ENCODE measurements at regions not wholly inside any gene's neighbourhood (a gene's known extent, or its start where the extent isn't known, plus 50 kb on each side); places are given as distances from the start of the nearest gene placed in this dataset.

DNA sequence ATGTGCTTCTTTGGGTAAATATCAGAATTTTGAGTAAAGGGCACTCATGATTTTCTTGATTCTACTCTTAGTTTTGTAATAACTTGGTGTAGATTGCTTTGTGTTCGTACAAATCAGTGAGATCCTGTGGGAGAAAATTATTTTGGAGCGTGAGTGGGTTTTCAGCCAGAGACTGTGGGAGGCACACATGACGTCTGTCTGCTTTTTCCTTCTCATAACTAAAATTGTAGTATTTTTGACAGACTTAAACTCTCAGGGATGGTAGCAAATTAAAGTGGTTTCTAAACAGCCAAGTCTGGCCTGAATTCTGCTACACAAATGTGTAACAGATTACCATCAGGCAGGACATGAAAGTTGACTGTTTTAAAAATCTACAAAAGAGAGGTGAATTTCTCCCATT, 222.6 kb downstream of the OTOR start:
- H3K4me1 Mint-ChIP-seq = no peaks in the 10 kb centered on the region
- H3K79me2 ChIP-seq (ENCODE audit: insufficient read depth, low read length) = no peaks in the 10 kb centered on the region
- H4K20me1 ChIP-seq (ENCODE audit: insufficient read depth, low read length) = no peaks in the 10 kb centered on the region
- intact Hi-C loops (cut with micrococcal nuclease) = no loop called here
- H3K36me3 ChIP-seq (replicated peaks in 1 of 2; ENCODE audit: control insufficient read depth in 1 of 2, insufficient read depth in 2 of 2, low read length in 2 of 2) = no peaks in the 10 kb centered on the region
- no peak overlapping the region for H3K9ac ChIP-seq (ENCODE audit: insufficient read depth, low read length, poor library complexity, severe bottlenecking)
- no peak overlapping the region for H3K4me3 Mint-ChIP-seq
- H3K27ac Mint-ChIP-seq = no peak overlapping the region
- H3K4me3 ChIP-seq (replicated peaks in 1 of 3; ENCODE audit: low read depth in 2 of 3, low read length in 3 of 3) = no peak overlapping the region
- peaks cover 11 to 19% of the 10 kb centered on the region in 2 donors for H3K9me3 ChIP-seq (replicated peaks in 1 of 2; ENCODE audit: control insufficient read depth in 1 of 2, insufficient read depth in 1 of 2, low read length in 2 of 2)
- H3K27me3 Mint-ChIP-seq (ENCODE audit: low read depth in 3 of 3) = no peaks in the 10 kb centered on the region
- no peaks in the 10 kb centered on the region for H3K36me3 Mint-ChIP-seq
- no peaks in the 10 kb centered on the region for H3K4me1 ChIP-seq (ENCODE audit: control insufficient read depth in 1 of 2, insufficient read depth in 2 of 2, low read length in 2 of 2)
- no CpG with 5 or more reads among the region's 3 CpGs for WGBS (ENCODE audit: insufficient coverage)
- DNase-seq = no peak
- TF ChIP-seq, protein P1, sequence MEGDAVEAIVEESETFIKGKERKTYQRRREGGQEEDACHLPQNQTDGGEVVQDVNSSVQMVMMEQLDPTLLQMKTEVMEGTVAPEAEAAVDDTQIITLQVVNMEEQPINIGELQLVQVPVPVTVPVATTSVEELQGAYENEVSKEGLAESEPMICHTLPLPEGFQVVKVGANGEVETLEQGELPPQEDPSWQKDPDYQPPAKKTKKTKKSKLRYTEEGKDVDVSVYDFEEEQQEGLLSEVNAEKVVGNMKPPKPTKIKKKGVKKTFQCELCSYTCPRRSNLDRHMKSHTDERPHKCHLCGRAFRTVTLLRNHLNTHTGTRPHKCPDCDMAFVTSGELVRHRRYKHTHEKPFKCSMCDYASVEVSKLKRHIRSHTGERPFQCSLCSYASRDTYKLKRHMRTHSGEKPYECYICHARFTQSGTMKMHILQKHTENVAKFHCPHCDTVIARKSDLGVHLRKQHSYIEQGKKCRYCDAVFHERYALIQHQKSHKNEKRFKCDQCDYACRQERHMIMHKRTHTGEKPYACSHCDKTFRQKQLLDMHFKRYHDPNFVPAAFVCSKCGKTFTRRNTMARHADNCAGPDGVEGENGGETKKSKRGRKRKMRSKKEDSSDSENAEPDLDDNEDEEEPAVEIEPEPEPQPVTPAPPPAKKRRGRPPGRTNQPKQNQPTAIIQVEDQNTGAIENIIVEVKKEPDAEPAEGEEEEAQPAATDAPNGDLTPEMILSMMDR (IDR thresholded peaks at IDR 0.05) = no peak
- no peak overlapping the region for H2AFZ ChIP-seq (ENCODE audit: insufficient read depth, low read depth, low read length, poor library complexity, severe bottlenecking)
- no peaks in the 10 kb centered on the region for H3K27me3 ChIP-seq (ENCODE audit: control insufficient read depth in 2 of 2, insufficient read depth in 2 of 2, low read length in 2 of 2)
- peaks cover 3 to 22% (median 12%) of the 10 kb centered on the region in 7 donors for H3K9me3 Mint-ChIP-seq
- H3K4me2 ChIP-seq (replicated peaks; ENCODE audit: extremely low read depth, low read length, poor library complexity, severe bottlenecking) = no peak overlapping the region
- no peak overlapping the region for H3K27ac ChIP-seq (ENCODE audit: low read depth in 1 of 2, low read length in 2 of 2)

DNA sequence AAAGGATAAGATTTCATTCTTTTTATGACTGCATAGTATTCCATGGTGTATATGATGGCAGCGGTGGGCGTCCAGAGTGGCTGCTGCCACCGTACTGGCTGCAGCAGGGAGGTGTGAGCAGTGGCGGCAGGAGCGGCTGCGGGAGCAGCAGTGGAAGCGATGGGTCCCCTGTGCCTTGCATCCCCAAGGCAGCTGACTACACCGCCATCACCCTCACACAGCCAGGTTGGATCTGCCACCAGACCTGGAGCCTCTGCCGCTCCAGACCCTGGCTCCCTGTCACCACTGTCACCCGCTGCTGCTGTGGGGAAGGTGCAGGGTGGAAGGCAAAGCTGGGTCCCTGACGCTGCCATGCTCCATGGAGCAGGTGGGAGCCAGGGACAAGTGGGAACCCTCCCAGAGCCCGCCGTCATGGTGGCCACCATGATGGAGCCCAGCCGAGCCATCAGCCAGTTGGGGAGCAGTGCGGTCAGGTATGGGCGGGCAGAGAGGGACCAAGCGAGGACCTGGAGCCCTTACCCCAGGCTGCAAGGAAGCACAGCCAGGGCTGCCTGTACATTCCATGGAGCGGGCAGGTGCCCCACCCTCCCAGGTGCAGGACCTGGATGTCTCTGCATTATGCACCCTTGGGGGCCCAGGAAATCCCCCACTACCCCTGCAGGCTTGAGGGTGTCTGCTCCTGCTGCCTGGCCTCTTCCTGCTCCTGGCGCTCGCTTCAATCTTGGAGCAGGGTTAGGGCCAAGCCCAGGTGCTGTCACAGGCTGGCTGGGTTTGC, 226.1 kb downstream of the OTOR start:
- peaks cover 2 to 24% (median 14%) of the 10 kb centered on the region in 7 donors for H3K9me3 Mint-ChIP-seq
- TF ChIP-seq, protein P1 (IDR thresholded peaks at IDR 0.05) = no peak
- H2AFZ ChIP-seq (ENCODE audit: insufficient read depth, low read depth, low read length, poor library complexity, severe bottlenecking) = no peak overlapping the region
- H3K4me1 Mint-ChIP-seq = no peaks in the 10 kb centered on the region
- no peaks in the 10 kb centered on the region for H3K4me1 ChIP-seq (ENCODE audit: control insufficient read depth in 1 of 2, insufficient read depth in 2 of 2, low read length in 2 of 2)
- no peak overlapping the region for H3K4me3 Mint-ChIP-seq
- no peaks in the 10 kb centered on the region for H3K27me3 Mint-ChIP-seq (ENCODE audit: low read depth in 3 of 3)
- H3K9me3 ChIP-seq (replicated peaks in 1 of 2; ENCODE audit: control insufficient read depth in 1 of 2, insufficient read depth in 1 of 2, low read length in 2 of 2) = peaks cover 16 to 23% of the 10 kb centered on the region in 2 donors
- H3K4me3 ChIP-seq (replicated peaks in 1 of 3; ENCODE audit: low read depth in 2 of 3, low read length in 3 of 3) = no peak overlapping the region
- H3K9ac ChIP-seq (ENCODE audit: insufficient read depth, low read length, poor library complexity, severe bottlenecking) = no peak overlapping the region
- WGBS (ENCODE audit: insufficient coverage) = 98% methylated on average over 15 of the region's 20 CpGs
- no peak overlapping the region for H3K27ac ChIP-seq (ENCODE audit: low read depth in 1 of 2, low read length in 2 of 2)
- DNase-seq = no peak
- intact Hi-C loops (cut with micrococcal nuclease) = no loop called here
- H3K79me2 ChIP-seq (ENCODE audit: insufficient read depth, low read length) = no peaks in the 10 kb centered on the region
- H3K27me3 ChIP-seq (ENCODE audit: control insufficient read depth in 2 of 2, insufficient read depth in 2 of 2, low read length in 2 of 2) = no peaks in the 10 kb centered on the region
- H3K36me3 Mint-ChIP-seq = no peaks in the 10 kb centered on the region
- H3K4me2 ChIP-seq (replicated peaks; ENCODE audit: extremely low read depth, low read length, poor library complexity, severe bottlenecking) = no peak overlapping the region
- no peaks in the 10 kb centered on the region for H3K36me3 ChIP-seq (replicated peaks in 1 of 2; ENCODE audit: control insufficient read depth in 1 of 2, insufficient read depth in 2 of 2, low read length in 2 of 2)
- H3K27ac Mint-ChIP-seq = no peak overlapping the region
- no peaks in the 10 kb centered on the region for H4K20me1 ChIP-seq (ENCODE audit: insufficient read depth, low read length)

All from CD14-positive monocyte (primary cell).